ENCODE measurements at regions not wholly inside any gene's neighbourhood (a gene's known extent, or its start where the extent isn't known, plus 50 kb on each side); places are given as distances from the start of the nearest gene placed in this dataset.

DNA sequence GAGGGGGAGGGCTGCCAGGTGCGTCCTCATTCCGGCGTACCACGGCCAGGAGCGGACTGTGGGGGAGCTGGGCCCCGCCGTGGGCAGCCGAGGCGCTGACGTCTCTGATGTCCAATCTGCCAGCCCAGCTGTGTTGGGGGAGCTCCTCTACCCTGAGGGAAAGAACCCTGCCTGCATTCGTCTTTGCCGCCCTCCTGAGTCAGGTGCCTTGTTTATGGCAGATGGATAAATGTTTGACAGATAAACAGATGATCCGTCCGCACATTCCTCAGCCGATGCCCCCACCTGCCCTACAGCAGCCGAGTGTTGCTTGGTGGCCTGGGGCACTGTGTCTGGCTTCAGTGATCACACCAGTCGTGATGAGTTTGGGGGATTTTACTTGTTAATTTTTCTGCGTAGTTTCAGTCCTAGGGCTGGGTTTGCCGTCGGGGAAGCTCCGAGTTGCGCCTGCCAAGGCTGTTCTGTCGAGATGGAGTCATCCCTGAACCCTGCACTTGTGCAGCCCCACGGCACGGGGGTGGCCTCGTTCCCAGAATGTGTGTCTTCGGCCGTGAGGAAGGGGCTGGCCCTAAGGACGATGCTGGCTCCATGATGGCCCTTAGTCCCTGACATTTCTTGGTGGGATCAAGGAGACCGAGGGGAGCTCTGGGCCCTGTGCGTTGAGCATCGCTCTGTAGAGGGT is 1083.9 kb downstream of the BRD1 start:
- H3K27me3 Mint-ChIP-seq, result no peaks in the 10 kb centered on the region
- no peaks in the 10 kb centered on the region for H3K9me3 Mint-ChIP-seq
- H3K4me3 Mint-ChIP-seq, result no peak overlapping the region
- no peaks in the 10 kb centered on the region for H3K36me3 Mint-ChIP-seq (ENCODE audit: low read depth)
- peak; percentile 20 for DNase-seq
- H3K4me1 Mint-ChIP-seq (ENCODE audit: low read depth), result no peaks in the 10 kb centered on the region
- H3K27ac Mint-ChIP-seq, result no peak overlapping the region

DNA sequence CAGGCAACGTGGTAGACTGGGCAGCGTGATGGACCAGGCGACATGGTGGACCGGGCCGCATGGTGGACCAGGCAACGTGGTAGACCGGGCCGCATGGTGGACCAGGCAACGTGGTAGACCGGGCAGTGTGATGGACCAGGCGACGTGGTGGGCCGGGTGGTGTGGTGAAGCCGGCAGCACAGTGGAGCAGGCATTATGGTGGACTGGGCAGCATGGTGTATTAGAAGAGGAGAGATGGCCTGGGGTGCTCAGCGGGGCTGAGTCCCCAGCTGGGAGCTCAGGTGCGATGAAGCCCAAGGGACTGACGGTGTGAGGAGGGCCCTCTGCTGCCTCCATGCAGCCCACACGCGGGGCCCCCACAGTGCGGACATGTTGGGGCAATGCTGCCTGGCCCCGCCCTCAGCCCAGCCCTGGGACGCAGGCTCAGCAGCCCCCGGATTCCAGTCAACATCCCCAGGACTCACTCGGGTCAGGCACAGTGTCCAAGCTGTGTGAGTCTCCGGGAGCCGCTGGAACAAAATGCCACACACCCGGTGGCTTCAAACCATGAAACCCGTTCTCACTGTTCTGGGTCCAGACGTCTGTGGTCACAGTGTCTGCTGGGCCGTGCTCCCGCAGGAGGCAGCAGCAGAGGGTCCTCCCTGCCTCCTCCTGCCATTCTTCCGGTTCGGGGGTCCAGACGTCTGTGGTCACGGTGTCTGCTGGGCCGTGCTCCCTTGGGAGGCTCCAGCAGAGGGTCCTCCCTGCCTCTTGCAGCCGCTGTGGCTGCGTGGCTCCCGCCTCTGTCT is 1084.9 kb downstream of the BRD1 start:
- Mint-ChIP-seq H3K4me1 (ENCODE audit: low read depth) (no peaks in the 10 kb centered on the region), H3K9me3 (no peaks in the 10 kb centered on the region), H3K4me3 (no peak overlapping the region), H3K27me3 (no peaks in the 10 kb centered on the region), H3K27ac (no peak overlapping the region), H3K36me3 (ENCODE audit: low read depth) (no peaks in the 10 kb centered on the region)
- DNase-seq, result peak; percentile 5

DNA sequence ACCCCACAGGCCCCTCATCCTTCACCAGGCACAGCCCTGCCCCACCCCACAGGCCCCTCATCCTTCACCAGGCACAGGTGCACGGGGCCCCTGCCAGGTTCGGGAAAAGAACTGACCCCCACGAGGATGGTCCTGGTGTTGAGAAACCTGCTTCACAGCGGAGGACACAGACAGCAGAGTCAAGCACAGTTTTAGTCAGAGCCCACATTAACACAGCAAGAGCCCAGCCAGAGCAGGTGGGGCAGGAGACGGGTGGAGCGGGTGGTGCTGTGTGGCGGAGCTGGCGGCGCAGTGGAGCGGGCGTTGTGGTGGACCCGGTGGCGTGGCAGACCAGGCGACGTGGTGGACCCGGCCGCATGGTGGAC is 1085.5 kb downstream of the BRD1 start:
- no peaks in the 10 kb centered on the region for H3K27me3 Mint-ChIP-seq
- no peaks in the 10 kb centered on the region for H3K36me3 Mint-ChIP-seq (ENCODE audit: low read depth)
- H3K9me3 Mint-ChIP-seq, result no peaks in the 10 kb centered on the region
- no peak for DNase-seq
- no peaks in the 10 kb centered on the region for H3K4me1 Mint-ChIP-seq (ENCODE audit: low read depth)
- H3K27ac Mint-ChIP-seq, result no peak overlapping the region
- no peak overlapping the region for H3K4me3 Mint-ChIP-seq

DNA sequence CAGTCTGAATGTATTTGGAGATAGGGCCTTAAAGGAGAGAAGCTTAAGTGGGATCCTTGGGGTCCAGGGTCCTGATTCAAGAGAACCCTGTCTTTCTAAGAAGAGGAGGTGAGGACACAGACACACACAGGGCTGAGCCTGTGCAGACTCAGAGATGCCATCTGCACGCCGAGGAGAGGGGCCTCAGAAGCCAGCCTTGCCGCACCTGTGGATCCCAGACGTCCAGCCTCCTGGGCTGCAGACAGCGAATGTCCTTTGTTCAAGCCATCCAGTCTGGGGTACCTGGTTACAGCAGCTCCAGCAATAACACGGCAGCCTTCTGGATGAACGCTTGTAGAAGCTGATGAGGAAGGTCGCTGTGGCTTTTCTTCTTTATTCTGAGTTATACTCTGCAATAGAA is 1086.1 kb downstream of the BRD1 start:
- no peaks in the 10 kb centered on the region for H3K27me3 Mint-ChIP-seq
- no peak for DNase-seq
- no peaks in the 10 kb centered on the region for H3K36me3 Mint-ChIP-seq (ENCODE audit: low read depth)
- H3K4me3 Mint-ChIP-seq, result no peak overlapping the region
- H3K4me1 Mint-ChIP-seq (ENCODE audit: low read depth), result no peaks in the 10 kb centered on the region
- H3K27ac Mint-ChIP-seq, result no peak overlapping the region
- H3K9me3 Mint-ChIP-seq, result no peaks in the 10 kb centered on the region

DNA sequence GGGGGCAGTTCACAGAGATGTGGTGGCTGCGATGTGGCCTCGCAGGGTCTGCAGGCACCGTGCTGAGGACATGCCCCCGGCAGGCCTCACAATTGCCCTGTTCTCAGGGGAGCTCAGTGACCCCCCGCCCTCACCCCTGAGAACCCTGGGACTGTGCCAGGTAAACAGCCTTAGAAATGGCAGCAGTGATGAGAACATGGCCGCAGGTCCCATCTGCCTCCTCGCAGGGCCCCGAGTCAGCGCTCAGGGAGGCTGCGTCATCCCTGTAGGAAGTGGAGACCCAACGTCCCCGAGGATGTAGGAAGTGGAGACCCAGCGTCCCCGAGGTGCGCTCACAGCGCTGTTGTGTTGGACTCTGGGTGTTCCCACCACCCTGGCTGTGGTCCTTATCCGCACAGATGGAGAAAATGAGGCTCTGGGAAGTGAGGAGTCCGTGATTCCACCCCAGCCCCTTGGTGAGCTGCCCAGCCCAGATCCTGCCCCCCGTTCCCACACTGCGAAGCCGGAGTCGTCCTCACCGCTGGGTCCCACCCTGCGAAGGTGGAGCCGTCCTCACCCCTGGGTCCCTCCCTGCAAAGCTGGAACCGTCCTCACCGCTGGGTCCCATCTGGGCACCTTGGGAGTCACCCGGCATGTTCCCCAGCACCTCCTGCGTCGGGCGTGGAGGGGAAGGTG is 1086.8 kb downstream of the BRD1 start:
- no peaks in the 10 kb centered on the region for H3K4me1 Mint-ChIP-seq (ENCODE audit: low read depth)
- DNase-seq, result no peak
- H3K27me3 Mint-ChIP-seq, result no peaks in the 10 kb centered on the region

DNA sequence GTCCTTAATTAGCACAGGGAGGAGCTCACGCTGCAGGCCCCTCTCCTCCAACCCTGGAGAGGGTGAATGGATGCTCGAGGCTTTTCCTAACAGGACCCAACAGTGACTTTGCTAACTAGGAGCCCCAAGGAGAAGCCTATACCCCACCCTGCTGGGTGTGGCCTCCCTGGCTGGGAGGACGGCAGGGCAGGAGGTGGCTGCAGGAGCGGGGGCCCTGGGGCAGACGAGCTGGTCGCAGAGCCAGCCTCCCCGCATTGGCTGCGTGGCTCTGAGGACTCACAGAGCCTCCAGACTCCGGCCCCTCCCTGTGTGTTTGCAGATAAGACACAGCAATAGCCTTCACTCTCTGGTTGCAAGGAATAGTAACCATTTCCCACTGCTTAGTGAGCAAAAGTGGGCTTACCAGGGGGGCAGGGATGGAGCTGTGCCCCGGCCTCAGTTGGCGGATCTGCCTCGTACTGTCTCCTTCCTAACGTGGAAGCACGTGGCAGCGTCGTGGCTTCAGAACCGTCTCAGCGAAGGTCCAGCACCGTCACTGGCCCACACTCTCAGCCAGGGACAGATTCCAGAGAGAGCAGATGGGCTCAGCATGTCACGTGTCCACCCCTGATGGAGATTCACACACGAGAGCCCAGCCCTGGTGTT is 1087.5 kb downstream of the BRD1 start:
- DNase-seq, result no peak
- Mint-ChIP-seq H3K4me3 (no peak overlapping the region), H3K9me3 (no peaks in the 10 kb centered on the region), H3K36me3 (ENCODE audit: low read depth) (no peaks in the 10 kb centered on the region), H3K27ac (no peak overlapping the region), H3K27me3 (no peaks in the 10 kb centered on the region), H3K4me1 (ENCODE audit: low read depth) (no peaks in the 10 kb centered on the region)

More for the DNA sequence above, 1086.8 kb downstream of the BRD1 start:
- Mint-ChIP-seq H3K27ac (no peak overlapping the region), H3K36me3 (ENCODE audit: low read depth) (no peaks in the 10 kb centered on the region), H3K9me3 (no peaks in the 10 kb centered on the region), H3K4me3 (no peak overlapping the region)

DNA sequence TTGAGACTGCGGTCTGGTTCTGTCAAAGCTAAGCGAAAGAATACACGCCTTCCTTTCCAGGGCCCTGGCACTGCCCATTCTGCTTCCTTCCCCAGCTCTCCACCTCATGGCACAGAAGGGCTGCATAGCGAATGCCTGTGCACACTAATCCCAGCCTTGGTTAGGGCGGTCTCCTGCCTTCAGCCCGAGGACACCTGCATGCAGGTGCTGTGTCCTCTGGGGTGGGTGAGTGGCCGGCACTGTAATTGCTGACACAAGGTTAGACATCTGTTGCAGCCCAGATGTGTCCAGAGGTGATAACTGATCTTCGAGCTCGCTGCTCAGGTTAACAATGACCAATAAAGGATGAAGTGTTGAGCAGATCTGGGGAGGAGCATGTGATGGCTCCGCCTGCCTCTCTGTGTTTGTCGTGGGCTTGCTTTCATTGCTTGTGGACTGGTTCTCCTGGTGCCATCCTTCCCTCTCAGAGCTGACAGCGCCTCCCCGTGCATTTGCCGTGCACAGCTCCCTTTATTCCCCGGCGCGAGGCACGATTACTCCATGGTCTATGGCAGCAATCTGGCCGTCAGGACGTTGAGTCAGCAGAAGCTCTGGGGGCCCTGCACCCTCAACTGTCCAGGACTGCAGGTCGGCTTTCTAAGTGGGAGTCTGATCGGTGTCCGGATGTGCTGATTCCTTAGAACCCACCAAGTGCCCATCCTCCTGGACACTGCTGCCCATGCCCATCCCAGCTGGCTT is 1088.2 kb downstream of the BRD1 start:
- no peak for DNase-seq
- Mint-ChIP-seq H3K27me3 (no peaks in the 10 kb centered on the region), H3K9me3 (no peaks in the 10 kb centered on the region), H3K27ac (no peak overlapping the region), H3K4me3 (no peak overlapping the region), H3K4me1 (ENCODE audit: low read depth) (no peaks in the 10 kb centered on the region), H3K36me3 (ENCODE audit: low read depth) (no peaks in the 10 kb centered on the region)

DNA sequence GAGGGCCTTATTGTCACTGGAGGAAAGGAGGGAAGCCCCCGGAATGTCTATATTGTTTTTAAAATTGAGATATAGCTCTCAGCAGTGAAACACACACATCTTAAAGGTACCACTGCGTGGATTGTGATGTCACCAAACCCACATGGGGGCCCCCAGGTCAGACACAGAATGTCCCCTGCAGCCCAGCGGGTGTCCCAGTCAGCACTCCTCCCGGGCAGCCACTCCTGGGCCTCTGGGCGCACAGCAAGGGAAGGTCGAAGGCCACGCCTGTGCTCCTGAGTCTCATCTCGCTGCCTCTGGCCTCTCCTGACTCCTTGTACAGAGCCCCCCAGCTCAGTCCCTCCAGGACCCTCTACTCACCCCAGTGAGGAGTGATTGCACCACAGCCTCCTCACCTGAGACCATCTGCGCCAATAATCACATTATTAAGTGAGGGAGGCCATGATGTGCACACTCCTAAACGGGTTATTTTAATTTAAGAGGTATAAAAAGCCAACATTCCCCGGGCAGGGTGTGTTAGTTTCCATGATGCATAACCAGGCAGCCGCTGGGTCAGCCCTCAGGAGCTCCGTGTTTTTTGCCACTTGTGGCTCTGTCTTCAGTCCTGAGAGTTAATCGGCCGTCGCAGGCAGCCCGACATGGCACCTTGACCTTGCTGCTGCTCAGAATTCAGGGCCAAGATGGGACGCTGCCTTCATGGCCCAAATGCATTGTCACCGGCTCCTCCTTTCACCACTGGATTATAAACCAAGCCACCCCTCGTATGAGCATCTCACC is 1089.3 kb downstream of the BRD1 start:
- Mint-ChIP-seq H3K36me3 (ENCODE audit: low read depth) (no peaks in the 10 kb centered on the region), H3K4me1 (ENCODE audit: low read depth) (no peaks in the 10 kb centered on the region), H3K4me3 (no peak overlapping the region), H3K27ac (no peak overlapping the region), H3K27me3 (no peaks in the 10 kb centered on the region), H3K9me3 (no peaks in the 10 kb centered on the region)
- no peak for DNase-seq

DNA sequence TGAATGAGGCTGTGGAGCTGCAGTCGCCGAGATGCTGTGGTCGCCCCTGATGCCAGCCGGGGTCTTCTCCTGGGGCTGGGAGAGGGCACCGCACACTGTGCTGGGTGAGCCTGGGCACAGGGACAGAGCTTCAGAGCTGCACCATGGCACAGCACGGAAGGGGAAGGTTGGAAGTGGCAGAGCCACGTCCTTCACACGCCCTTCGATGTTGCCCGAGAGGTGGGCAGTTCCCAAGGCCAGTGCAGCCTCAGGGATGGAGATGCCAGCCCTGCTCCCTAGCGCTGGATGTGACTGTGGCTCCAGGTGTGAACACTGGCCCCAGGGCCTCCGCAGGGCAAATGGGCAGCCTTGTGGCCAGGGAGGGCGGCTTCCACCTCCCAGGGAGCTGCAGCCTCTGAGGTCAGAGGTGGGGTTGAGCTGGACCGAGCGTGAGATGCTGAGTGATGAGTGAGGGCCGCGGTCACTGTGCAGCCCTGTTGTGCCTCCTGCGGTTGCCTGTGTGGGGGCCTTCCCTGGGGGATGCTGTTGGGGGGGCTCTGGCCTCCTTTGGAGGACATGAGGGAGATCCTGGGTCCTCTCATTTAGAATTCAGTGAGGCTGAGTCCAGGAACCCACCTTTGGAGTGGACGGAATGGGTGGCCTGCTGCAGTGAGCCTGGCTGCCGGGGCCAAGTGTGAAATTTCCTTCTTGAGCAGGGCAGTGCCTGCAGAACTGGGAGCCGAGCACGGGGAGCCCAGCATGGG is 1090.0 kb downstream of the BRD1 start:
- Mint-ChIP-seq H3K27me3 (no peaks in the 10 kb centered on the region), H3K4me1 (ENCODE audit: low read depth) (no peaks in the 10 kb centered on the region)
- no peak for DNase-seq

DNA sequence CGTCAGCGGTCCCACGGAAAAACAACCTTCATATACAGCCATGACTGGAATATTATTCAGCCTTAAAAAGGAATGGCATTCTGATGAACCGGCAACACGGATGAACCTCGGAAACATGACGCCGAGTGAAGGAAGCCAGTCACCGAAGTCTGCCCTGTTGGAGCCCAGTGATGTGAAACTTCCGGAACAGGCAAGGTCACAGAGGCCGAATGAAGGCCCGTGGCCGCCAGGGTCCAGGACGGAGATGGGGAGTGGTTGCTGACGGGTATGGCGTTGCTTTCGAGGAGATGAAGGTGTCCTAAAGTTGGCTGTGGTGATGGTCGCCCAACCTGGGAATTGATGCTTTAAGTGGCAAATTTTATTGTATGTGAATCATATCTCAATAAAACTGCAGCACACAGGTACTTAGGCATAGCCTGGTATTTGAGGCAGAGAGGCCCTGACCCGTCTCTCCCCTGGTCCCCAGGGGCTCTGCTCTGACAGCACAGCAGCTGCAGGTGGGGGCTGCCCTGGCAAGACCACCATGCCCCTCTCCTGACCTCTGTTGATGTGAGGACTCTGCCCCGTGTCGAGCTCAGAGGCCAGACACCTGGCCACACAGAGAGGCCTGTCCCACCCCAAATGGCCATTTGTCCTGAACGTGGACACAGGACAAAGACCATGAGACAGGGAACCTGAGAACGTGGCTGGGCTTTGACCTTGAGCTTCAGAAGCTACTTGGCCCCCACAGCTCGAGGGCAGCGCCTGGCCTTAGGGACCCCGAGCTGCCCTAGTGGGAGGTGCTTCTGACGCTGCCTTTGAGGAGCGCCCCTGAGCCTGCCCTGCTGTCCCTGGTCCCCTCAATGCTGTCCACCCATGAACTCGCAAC is 1090.8 kb downstream of the BRD1 start:
- DNase-seq, result no peak
- H3K9me3 Mint-ChIP-seq, result no peaks in the 10 kb centered on the region
- no peak overlapping the region for H3K27ac Mint-ChIP-seq
- H3K4me3 Mint-ChIP-seq, result no peak overlapping the region
- peaks cover 2% of the 10 kb centered on the region for H3K27me3 Mint-ChIP-seq
- H3K36me3 Mint-ChIP-seq (ENCODE audit: low read depth), result no peaks in the 10 kb centered on the region
- no peaks in the 10 kb centered on the region for H3K4me1 Mint-ChIP-seq (ENCODE audit: low read depth)

More for the DNA sequence above, 1090.0 kb downstream of the BRD1 start:
- H3K4me3 Mint-ChIP-seq, result no peak overlapping the region
- no peaks in the 10 kb centered on the region for H3K9me3 Mint-ChIP-seq
- H3K36me3 Mint-ChIP-seq (ENCODE audit: low read depth), result no peaks in the 10 kb centered on the region
- no peak overlapping the region for H3K27ac Mint-ChIP-seq

DNA sequence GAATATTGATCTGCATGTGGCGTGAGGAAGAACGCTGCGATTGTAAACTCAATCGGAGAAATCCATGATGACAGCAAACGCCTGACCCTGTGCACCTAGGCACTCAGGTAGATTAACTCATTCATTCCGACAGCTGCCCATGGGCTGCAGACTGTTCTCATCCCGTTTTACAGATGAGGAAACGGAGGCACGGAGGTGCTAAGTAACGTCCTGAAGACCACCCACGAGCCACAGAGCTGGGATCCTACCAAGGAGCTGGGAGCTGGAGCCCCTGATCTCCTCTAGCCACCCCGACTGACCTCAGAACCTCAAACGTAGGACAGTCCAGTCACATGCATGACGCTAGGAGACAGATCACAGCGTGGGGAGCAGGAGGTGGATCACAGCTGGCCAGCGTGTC is 1092.7 kb downstream of the BRD1 start:
- Mint-ChIP-seq H3K9me3 (no peaks in the 10 kb centered on the region), H3K36me3 (ENCODE audit: low read depth) (no peaks in the 10 kb centered on the region)

DNA sequence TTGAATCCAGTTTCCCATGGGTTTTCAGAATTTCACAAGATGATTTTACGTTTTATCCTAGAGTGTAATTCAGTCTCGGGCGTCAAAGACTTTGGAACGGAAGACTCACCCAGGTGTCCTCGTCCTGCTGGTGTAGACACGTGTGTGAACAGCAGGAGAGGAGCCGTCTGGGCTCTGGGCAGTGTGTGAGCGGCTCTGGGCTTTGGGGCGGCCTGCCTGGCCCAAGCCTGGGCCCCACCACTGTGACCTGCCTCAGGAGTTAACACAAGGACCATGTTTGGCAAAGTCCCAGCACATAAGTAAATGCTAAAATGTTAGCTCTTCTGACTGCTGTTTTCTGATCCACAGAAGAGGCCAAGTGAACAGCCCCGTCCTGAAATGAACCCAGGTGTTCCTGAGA is 1093.3 kb downstream of the BRD1 start:
- DNase-seq, result no peak
- H3K36me3 Mint-ChIP-seq (ENCODE audit: low read depth), result no peaks in the 10 kb centered on the region
- no peaks in the 10 kb centered on the region for H3K4me1 Mint-ChIP-seq (ENCODE audit: low read depth)
- no peak overlapping the region for H3K27ac Mint-ChIP-seq
- peaks cover 2% of the 10 kb centered on the region for H3K27me3 Mint-ChIP-seq
- no peak overlapping the region for H3K4me3 Mint-ChIP-seq
- no peaks in the 10 kb centered on the region for H3K9me3 Mint-ChIP-seq

More for the DNA sequence above, 1092.7 kb downstream of the BRD1 start:
- Mint-ChIP-seq H3K27me3 (peaks cover 2% of the 10 kb centered on the region), H3K27ac (no peak overlapping the region), H3K4me3 (no peak overlapping the region), H3K4me1 (ENCODE audit: low read depth) (no peaks in the 10 kb centered on the region)
- no peak for DNase-seq

Measured in activated T-cell treated with anti-CD3 and anti-CD28 coated beads, Interleukin-2, amount 50 U/mL, for 24 hours (primary cell).